ENCODE measurements at regions not wholly inside any gene's neighbourhood (a gene's known extent, or its start where the extent isn't known, plus 50 kb on each side); places are given as distances from the start of the nearest gene placed in this dataset.

DNA sequence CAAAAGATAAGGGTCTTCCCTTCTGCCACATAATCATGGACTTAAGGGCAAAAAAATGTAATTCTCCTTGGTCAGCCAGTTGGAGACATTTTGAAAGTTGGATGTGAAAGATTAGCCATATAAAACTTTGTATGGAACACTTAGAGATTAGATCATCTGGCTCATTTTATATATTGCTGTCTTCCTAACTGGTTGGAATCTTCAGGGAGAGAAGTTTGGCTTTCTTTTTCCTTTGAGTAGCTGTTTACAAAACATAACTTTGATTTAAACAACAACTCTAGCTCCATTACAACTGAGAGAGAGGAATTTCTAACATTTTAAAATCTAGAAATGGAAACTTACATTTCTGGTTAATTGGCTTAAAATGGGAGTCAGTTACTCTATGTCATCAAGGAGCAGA lies 132.7 kb downstream of the RDH14 start:
- Histone ChIP-seq H2BK120ac (ENCODE audit: low read depth, low read length) (no peak overlapping the region), H4K8ac (ENCODE audit: low read depth in 2 of 2, low read length in 2 of 2) (no peak overlapping the region), H3K9me1 (ENCODE audit: insufficient read depth, low read length) (peaks cover 3% of the 10 kb centered on the region; the same call in 1 of the 2 replicates), H3K27me3 (ENCODE audit: control insufficient read depth, insufficient read depth, low read length) (no peaks in the 10 kb centered on the region), H3K18ac (ENCODE audit: low read depth, low read length) (no peak overlapping the region), H4K91ac (ENCODE audit: insufficient read depth, low read depth, low read length) (no peak overlapping the region), H4K20me1 (ENCODE audit: insufficient read depth, low read length) (no peaks in the 10 kb centered on the region), H2AK9ac (replicated peaks; ENCODE audit: low read depth, low read length, poor library complexity) (no peak overlapping the region), H2AK5ac (ENCODE audit: low read depth, low read length) (no peak overlapping the region), H3K14ac (replicated peaks; ENCODE audit: low read depth, low read length) (no peak overlapping the region), H3K79me1 (ENCODE audit: low read depth in 1 of 2, low read length in 2 of 2) (no peaks in the 10 kb centered on the region), H3K4me1 (ENCODE audit: control insufficient read depth, insufficient read depth, low read length) (peaks cover 9% of the 10 kb centered on the region), H3K9me3 (ENCODE audit: control insufficient read depth, insufficient read depth, low read length) (no peaks in the 10 kb centered on the region), H3K4me2 (ENCODE audit: low read depth, low read length) (no peak overlapping the region), H3K4me3 (ENCODE audit: insufficient read depth, low read depth, low read length) (no peak overlapping the region), H4K5ac (ENCODE audit: low read depth, low read length) (no peak overlapping the region), H3K4ac (ENCODE audit: low read depth, low read length) (no peak overlapping the region), H2BK15ac (ENCODE audit: low read depth, low read length) (no peak overlapping the region), H2BK5ac (ENCODE audit: low read depth, low read length, poor library complexity, severe bottlenecking) (no peak overlapping the region), H3K27ac (ENCODE audit: insufficient read depth, low read length) (no peak overlapping the region), H2BK20ac (ENCODE audit: low read depth, low read length) (no peak overlapping the region), H3K36me3 (ENCODE audit: control insufficient read depth, insufficient read depth, low read length) (no peaks in the 10 kb centered on the region), H3K23ac (ENCODE audit: low read depth, low read length) (no peak overlapping the region), H2AFZ (replicated peaks; ENCODE audit: low read length, poor library complexity) (no peak overlapping the region), H3K56ac (ENCODE audit: extremely low read depth, insufficient read depth, low read length) (no peak overlapping the region), H3K9ac (ENCODE audit: low read depth, low read length) (no peak overlapping the region)
- no TSS peak for BruUV-seq (replicated peaks)
- ChIA-PET CTCF (interaction anchor here (0.7 kb wide), 1 partner anchor 15 kb away, joined by 3 read pairs; no protein-coding TSS in a partner anchor), POLR2A (ENCODE audit: unreplicated experiment) (no interaction called here)
- intact Hi-C loops (cut with micrococcal nuclease) (no loop called here), dilution Hi-C loops (cut with HindIII; ENCODE audit: low sequenced_read_pairs, unreplicated experiment) (no loop called here), in situ Hi-C loops (cut with MboI; ENCODE audit: low sequenced_read_pairs) (no loop called here)
- TF ChIP-seq POLR2A (IDR thresholded peaks at IDR 0.05; ENCODE audit: low read depth, low read length) (no peak), BHLHE40 (IDR thresholded peaks at IDR 0.05; ENCODE audit: low read depth, low read length) (no peak), RFX5 (IDR thresholded peaks at IDR 0.05; ENCODE audit: low read depth, low read length) (no peak)
- DNase-seq (no peak), ATAC-seq (ENCODE audit: low read depth) (no peak)

All from IMR-90 (cell line).